Memory B cell (primary cell): ENCODE measurements at regions not wholly inside any gene's neighbourhood (a gene's known extent, or its start where the extent isn't known, plus 50 kb on each side); places are given as distances from the start of the nearest gene placed in this dataset.
"Not testable (repeated sequence)": the region's sequence is repeated elsewhere in the genome, so short reads cannot be mapped to it uniquely, and the experiment has no call there.

Experiments
- ATAC-seq: fragments of 150-1000 bp; cut with Tn5 transposase; 2 replicates; pipeline ENCODE4 v1.10.0; 2021; ENCODE audit warnings: low read depth, mild to moderate bottlenecking, moderate library complexity
- DNase-seq, 2 donors: peaks; one replicate each; pipeline ENCODE4 v3.0.0; 2022; ENCODE audit warnings: low spot score in 2 of 2
- H3K27ac Mint-ChIP-seq: one replicate; pipeline ENCODE4 v1.8.0; 2022; ENCODE audit warnings: mild to moderate bottlenecking, moderate library complexity, mixed read lengths
- H3K27me3 Mint-ChIP-seq: one replicate; pipeline ENCODE4 v1.8.0; 2022; ENCODE audit warnings: mixed read lengths
- H3K36me3 Mint-ChIP-seq: one replicate; pipeline ENCODE4 v1.8.0; 2022; ENCODE audit warnings: mild to moderate bottlenecking, mixed read lengths
- H3K4me1 Mint-ChIP-seq: one replicate; pipeline ENCODE4 v1.8.0; 2022; ENCODE audit warnings: mixed read lengths
- H3K4me3 Mint-ChIP-seq: one replicate; pipeline ENCODE4 v1.8.0; 2022; ENCODE audit warnings: mild to moderate bottlenecking, moderate library complexity, mixed read lengths
- H3K9me3 Mint-ChIP-seq: one replicate; pipeline ENCODE4 v1.8.0; 2022; ENCODE audit warnings: mixed read lengths

DNA sequence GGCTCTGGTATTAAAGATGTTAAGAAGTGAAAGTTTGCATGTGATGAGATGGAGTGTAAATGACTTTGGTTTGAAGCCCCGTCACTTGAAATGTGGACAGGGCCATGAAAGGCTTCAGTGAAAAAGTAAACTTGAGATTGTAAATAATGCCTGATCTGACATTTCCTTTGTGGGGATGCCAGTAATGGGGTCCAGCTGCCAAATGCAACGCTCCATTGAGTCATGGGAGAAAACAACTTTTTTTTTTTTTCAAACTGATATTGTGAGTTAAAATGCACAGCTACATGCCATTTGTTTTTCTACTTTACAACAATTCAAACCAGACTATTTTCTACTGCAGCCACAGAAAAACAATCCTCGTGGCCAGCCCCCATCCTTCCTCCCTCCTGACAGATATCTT is 327.0 kb upstream of the TNC start:
- DNase-seq (no peak), ATAC-seq (no peak)
- no peaks in the 10 kb centered on the region for H3K4me1 Mint-ChIP-seq
- H3K36me3 Mint-ChIP-seq, result no peaks in the 10 kb centered on the region
- peaks cover 3% of the 10 kb centered on the region for H3K27me3 Mint-ChIP-seq
- H3K4me3 Mint-ChIP-seq, result no peak overlapping the region
- H3K9me3 Mint-ChIP-seq, result peaks cover 3% of the 10 kb centered on the region
- H3K27ac Mint-ChIP-seq, result no peak overlapping the region

GRCh38 chr9:115445655-115446054 is 327.7 kb upstream of the TNC start:
- no peaks in the 10 kb centered on the region for H3K4me1 Mint-ChIP-seq
- no peak overlapping the region for H3K4me3 Mint-ChIP-seq
- H3K9me3 Mint-ChIP-seq, result peaks cover 3% of the 10 kb centered on the region
- ATAC-seq (no peak), DNase-seq (no peak)
- no peaks in the 10 kb centered on the region for H3K36me3 Mint-ChIP-seq
- peaks cover 3% of the 10 kb centered on the region for H3K27me3 Mint-ChIP-seq
- no peak overlapping the region for H3K27ac Mint-ChIP-seq

GRCh38 chr9:115456515-115456914 is 338.6 kb upstream of the TNC start:
- ATAC-seq (no peak), DNase-seq (no peak)
- Mint-ChIP-seq H3K36me3 (no peaks in the 10 kb centered on the region), H3K27me3 (peaks cover 13% of the 10 kb centered on the region), H3K27ac (no peak overlapping the region), H3K4me1 (no peaks in the 10 kb centered on the region), H3K4me3 (no peak overlapping the region), H3K9me3 (peaks cover 1% of the 10 kb centered on the region)

GRCh38 chr9:115461280-115461679 is 343.3 kb upstream of the TNC start:
- H3K4me3 Mint-ChIP-seq, result no peak overlapping the region
- H3K4me1 Mint-ChIP-seq, result no peaks in the 10 kb centered on the region
- no peak for DNase-seq
- no peak overlapping the region for H3K27ac Mint-ChIP-seq
- ATAC-seq, result no peak
- H3K9me3 Mint-ChIP-seq, result no peaks in the 10 kb centered on the region
- H3K27me3 Mint-ChIP-seq, result peaks cover 12% of the 10 kb centered on the region
- H3K36me3 Mint-ChIP-seq, result no peaks in the 10 kb centered on the region

DNA sequence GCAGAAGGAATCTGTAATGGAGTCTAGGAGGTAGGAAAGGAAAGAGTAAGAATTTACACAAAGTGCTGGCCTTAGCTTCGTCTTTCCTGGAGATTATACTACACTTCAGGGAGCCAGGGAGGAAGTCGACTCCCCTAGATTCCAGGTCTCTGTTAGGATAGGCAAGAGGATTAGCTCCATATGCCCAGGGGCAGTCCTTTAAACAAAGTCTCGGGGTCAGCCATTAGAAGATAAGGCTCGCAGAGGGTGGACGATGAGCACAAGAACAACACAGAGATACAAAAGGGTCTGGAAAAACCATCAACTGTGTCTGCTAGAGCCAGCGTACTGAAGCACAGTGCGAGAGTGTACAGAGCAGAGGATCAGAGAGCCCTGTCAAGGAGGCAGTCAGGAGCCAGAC is 344.7 kb upstream of the TNC start:
- no peak overlapping the region for H3K4me3 Mint-ChIP-seq
- no peaks in the 10 kb centered on the region for H3K36me3 Mint-ChIP-seq
- H3K27me3 Mint-ChIP-seq, result peaks cover 10% of the 10 kb centered on the region
- ATAC-seq (no peak), DNase-seq (no peak)
- H3K9me3 Mint-ChIP-seq, result no peaks in the 10 kb centered on the region
- H3K27ac Mint-ChIP-seq, result no peak overlapping the region
- no peaks in the 10 kb centered on the region for H3K4me1 Mint-ChIP-seq

- H3K9me3 Mint-ChIP-seq, result no peaks in the 10 kb centered on the region
- H3K4me1 Mint-ChIP-seq, result no peaks in the 10 kb centered on the region
- no peak overlapping the region for H3K4me3 Mint-ChIP-seq
- peaks cover 2% of the 10 kb centered on the region for H3K27me3 Mint-ChIP-seq
- no peaks in the 10 kb centered on the region for H3K36me3 Mint-ChIP-seq
- ATAC-seq (no peak), DNase-seq (no peak)
- no peak overlapping the region for H3K27ac Mint-ChIP-seq
Measured at GRCh38 chr9:115466756-115467155, 348.8 kb upstream of the TNC start.

GRCh38 chr9:115469841-115470240 is 351.9 kb upstream of the TNC start:
- H3K36me3 Mint-ChIP-seq, result no peaks in the 10 kb centered on the region
- H3K4me1 Mint-ChIP-seq, result no peaks in the 10 kb centered on the region
- H3K27ac Mint-ChIP-seq, result no peak overlapping the region
- no peaks in the 10 kb centered on the region for H3K9me3 Mint-ChIP-seq
- ATAC-seq (no peak), DNase-seq (no peak)
- no peak overlapping the region for H3K4me3 Mint-ChIP-seq
- H3K27me3 Mint-ChIP-seq, result no peaks in the 10 kb centered on the region

- H3K9me3 Mint-ChIP-seq, H3K4me1 Mint-ChIP-seq, DNase-seq, H3K27me3 Mint-ChIP-seq, H3K36me3 Mint-ChIP-seq, H3K4me3 Mint-ChIP-seq, ATAC-seq, H3K27ac Mint-ChIP-seq: not testable (repeated sequence)
Measured at GRCh38 chr9:115473032-115473431, 355.1 kb upstream of the TNC start.

DNA sequence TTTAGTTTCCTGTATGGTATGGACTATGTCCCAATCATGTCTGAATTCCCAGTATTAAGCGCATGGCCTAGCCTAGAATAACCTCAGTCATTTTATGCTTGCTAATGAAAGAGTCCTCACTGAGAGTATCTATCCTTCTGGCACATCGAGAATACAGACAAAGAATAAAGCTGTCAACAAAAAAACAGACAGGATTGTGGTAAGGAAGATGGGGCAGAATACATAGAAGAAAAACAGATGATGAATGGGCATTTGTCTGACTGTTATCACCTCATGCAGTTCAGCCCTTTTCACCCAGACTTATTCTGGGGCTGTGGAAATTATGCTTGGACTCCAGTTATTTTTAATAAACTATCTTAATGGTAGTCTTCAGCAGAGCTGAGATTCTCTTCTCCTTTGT is 363.8 kb upstream of the TNC start:
- Mint-ChIP-seq H3K9me3 (peaks cover 1% of the 10 kb centered on the region), H3K4me3 (no peak overlapping the region), H3K27ac (no peak overlapping the region), H3K36me3 (no peaks in the 10 kb centered on the region), H3K27me3 (peaks cover 5% of the 10 kb centered on the region), H3K4me1 (no peaks in the 10 kb centered on the region)
- DNase-seq, result no peak
- no peak for ATAC-seq

- ATAC-seq, result no peak
- Mint-ChIP-seq H3K27me3 (peaks cover 5% of the 10 kb centered on the region), H3K4me1 (no peaks in the 10 kb centered on the region), H3K27ac (no peak overlapping the region), H3K9me3 (peaks cover 1% of the 10 kb centered on the region), H3K4me3 (no peak overlapping the region), H3K36me3 (no peaks in the 10 kb centered on the region)
- no peak for DNase-seq
Measured at GRCh38 chr9:115482747-115483146, 364.8 kb upstream of the TNC start.

DNA sequence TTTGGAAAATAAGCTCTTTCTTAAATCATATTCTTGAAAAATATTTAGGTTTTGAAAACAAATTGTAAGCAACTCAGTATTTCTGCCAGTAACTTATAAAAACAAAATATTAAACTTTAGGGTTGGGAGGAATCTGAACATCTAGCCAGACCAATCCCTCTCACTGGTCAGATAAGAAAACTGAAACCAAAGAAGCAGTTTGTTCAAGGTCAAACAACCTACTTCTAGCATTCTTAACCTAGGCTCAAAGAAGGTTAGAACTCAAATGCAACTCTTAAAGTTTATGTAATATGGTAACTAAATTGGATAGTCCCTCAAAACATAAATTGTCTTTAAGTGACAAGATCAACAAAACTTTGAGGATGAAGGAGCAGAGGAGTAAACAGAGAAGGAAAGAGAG is 374.9 kb upstream of the TNC start:
- DNase-seq (no peak), ATAC-seq (no peak)
- H3K27ac Mint-ChIP-seq, result no peak overlapping the region
- peaks cover 3% of the 10 kb centered on the region for H3K4me1 Mint-ChIP-seq
- H3K4me3 Mint-ChIP-seq, result no peak overlapping the region
- H3K27me3 Mint-ChIP-seq, result peaks cover 10% of the 10 kb centered on the region
- H3K9me3 Mint-ChIP-seq, result no peaks in the 10 kb centered on the region
- no peaks in the 10 kb centered on the region for H3K36me3 Mint-ChIP-seq

DNA sequence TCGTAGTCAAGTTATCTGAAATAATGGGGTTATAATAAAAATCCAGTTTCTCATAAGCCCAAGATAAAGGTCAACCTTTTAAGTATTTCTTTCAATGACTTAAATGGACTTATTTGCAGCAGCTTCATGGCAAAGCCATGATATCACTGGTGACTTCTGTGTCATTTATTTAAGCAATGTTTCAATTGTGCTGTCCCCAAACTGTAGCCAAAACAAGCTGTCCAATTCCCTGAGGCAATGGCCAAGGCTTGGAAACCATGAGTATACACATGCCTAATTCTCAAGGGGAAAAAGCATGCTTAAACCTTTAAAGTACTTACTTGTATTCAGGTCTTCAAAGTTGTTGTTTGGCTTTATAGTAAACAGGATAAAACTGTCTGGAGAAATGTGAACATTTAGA is 376.4 kb upstream of the TNC start:
- no peak overlapping the region for H3K4me3 Mint-ChIP-seq
- H3K27ac Mint-ChIP-seq, result no peak overlapping the region
- peaks cover 10% of the 10 kb centered on the region for H3K27me3 Mint-ChIP-seq
- no peaks in the 10 kb centered on the region for H3K36me3 Mint-ChIP-seq
- H3K9me3 Mint-ChIP-seq, result no peaks in the 10 kb centered on the region
- DNase-seq, result no peak
- no peak for ATAC-seq
- peaks cover 3% of the 10 kb centered on the region for H3K4me1 Mint-ChIP-seq

DNA sequence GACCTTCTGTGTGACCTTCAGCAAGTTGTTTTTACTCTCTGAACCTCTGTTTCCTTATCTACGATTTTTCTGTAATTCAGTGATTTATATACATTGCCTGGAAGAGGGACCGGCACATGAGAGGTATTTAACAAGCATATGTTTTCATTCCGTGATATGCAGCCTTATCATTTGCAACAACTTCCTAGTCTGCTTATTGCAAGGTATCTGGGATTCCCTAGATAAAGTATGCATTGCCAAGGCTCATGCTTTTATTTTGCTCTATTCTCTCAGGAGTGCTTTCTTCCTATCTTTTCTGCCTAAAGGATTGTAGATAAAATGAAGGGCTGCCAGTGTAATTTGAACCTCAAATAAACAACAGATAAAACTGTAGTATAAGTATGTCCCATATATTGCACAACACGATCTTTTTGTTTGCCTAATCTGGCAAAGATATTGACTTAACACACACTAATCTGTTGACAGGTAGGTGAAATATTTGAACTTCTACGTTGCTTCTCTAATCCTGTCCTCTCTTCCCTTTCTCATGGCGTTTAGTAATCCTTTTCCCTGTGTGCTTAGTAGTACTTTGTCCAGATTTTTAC is 377.2 kb upstream of the TNC start:
- DNase-seq (no peak), ATAC-seq (no peak)
- H3K36me3 Mint-ChIP-seq, result no peaks in the 10 kb centered on the region
- H3K27me3 Mint-ChIP-seq, result peaks cover 13% of the 10 kb centered on the region
- no peak overlapping the region for H3K4me3 Mint-ChIP-seq
- H3K27ac Mint-ChIP-seq, result no peak overlapping the region
- peaks cover 3% of the 10 kb centered on the region for H3K4me1 Mint-ChIP-seq
- no peaks in the 10 kb centered on the region for H3K9me3 Mint-ChIP-seq

DNA sequence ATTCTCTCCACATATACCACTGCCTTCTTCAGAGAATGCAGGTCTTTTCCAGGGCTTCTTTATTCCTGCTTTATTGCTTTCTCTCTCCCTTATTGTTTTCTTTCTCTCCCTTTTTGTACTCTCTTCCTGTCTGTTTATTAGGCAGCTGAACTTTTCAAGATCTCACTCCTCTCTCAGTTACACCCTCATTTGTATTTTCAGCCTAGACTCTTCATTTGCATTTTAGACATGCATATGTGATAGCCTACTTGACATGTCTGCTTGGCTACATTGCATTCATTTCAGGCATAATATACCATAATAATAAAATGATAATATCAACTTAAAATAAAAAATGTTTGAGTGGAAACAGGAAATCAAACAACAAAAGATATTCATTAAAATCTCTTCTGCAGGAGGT is 377.9 kb upstream of the TNC start:
- H3K36me3 Mint-ChIP-seq, result no peaks in the 10 kb centered on the region
- no peak overlapping the region for H3K4me3 Mint-ChIP-seq
- H3K27me3 Mint-ChIP-seq, result peaks cover 13% of the 10 kb centered on the region
- DNase-seq (no peak), ATAC-seq (no peak)
- no peak overlapping the region for H3K27ac Mint-ChIP-seq
- no peaks in the 10 kb centered on the region for H3K9me3 Mint-ChIP-seq
- peaks cover 3% of the 10 kb centered on the region for H3K4me1 Mint-ChIP-seq

DNA sequence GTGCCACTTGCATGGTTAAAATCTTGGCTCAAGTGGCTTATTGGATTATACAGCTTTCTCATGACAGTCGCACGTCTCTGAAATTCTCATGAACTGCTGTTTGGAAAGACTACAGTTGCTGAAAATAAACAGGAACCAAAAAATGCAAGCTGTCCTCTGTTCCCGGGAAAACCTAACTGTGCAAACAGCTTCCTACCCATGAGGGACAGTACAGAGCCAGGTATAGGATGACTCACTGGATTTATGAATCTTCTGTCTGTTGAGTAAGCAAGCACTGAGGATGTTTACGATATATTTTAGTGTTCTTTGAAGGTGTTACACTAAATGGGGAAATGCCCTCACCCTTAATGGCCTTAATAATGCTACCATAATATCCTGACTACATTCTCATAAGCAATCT is 380.3 kb upstream of the TNC start:
- peaks cover 3% of the 10 kb centered on the region for H3K4me1 Mint-ChIP-seq
- peaks cover 12% of the 10 kb centered on the region for H3K27me3 Mint-ChIP-seq
- H3K27ac Mint-ChIP-seq, result no peak overlapping the region
- no peaks in the 10 kb centered on the region for H3K9me3 Mint-ChIP-seq
- no peak overlapping the region for H3K4me3 Mint-ChIP-seq
- ATAC-seq (no peak), DNase-seq (no peak)
- H3K36me3 Mint-ChIP-seq, result no peaks in the 10 kb centered on the region
